A549 (cell line): ENCODE measurements at regions not wholly inside any gene's neighbourhood (a gene's known extent, or its start where the extent isn't known, plus 50 kb on each side); places are given as distances from the start of the nearest gene placed in this dataset.

Experiments
- CEBPB ChIP-seq, 2 experiments: fragments of >200 bp in 1 of 2; sonication (Bioruptor Twin) in 1 of 2; formaldehyde crosslinking in 1 of 2; IDR thresholded peaks; 2 replicates each; pipeline ENCODE4 v1.6.1; 2012 to 2016
- CTCF ChIP-seq: fragments of >200 bp; sonication (Bioruptor Twin); formaldehyde crosslinking; IDR thresholded peaks from 3 replicates; pipeline ENCODE4 v1.5.1; 2016
- EP300 ChIP-seq, 2 experiments: fragments of >200 bp; sonication (Bioruptor Twin); formaldehyde crosslinking; IDR thresholded peaks; 2 replicates in 1 of 2; 3 replicates in 1 of 2; pipeline ENCODE4 v1.6.1; 2016 to 2017
- HMGXB4 ChIP-seq: fragments of 250-450 bp; sonication (Bioruptor Pico); IDR thresholded peaks from 2 replicates; pipeline ENCODE4 v1.5.0; 2021; ENCODE audit warnings: mild to moderate bottlenecking, moderate library complexity, borderline replicate concordance
- MAFK ChIP-seq: fragments of 450-650 bp; IDR thresholded peaks from 2 replicates; pipeline ENCODE4 v1.6.1; 2014; ENCODE audit not compliant: partially characterized antibody
- POLR2A ChIP-seq: IDR thresholded peaks from 2 replicates; pipeline ENCODE4 v1.6.1; 2012; ENCODE audit warnings: mild to moderate bottlenecking, low read length
- RAD21 ChIP-seq, 2 experiments: fragments of >200 bp in 1 of 2; sonication (Bioruptor Twin) in 1 of 2; formaldehyde crosslinking in 1 of 2; IDR thresholded peaks in 1 of 2; conservative IDR thresholded peaks in 1 of 2; 2 replicates in 1 of 2; 3 replicates in 1 of 2; pipeline ENCODE4 v1.6.1; 2012 to 2018; ENCODE audit warnings: inconsistent platforms in 1 of 2
- RARB ChIP-seq: fragments of 250-450 bp; sonication (Bioruptor Pico); IDR thresholded peaks from 2 replicates; pipeline ENCODE4 v1.8.0; 2021; ENCODE audit warnings: mild to moderate bottlenecking, moderate library complexity

- TF ChIP-seq CTCF = no peak
- TF ChIP-seq RARB (CRISPR knock-in tag) = no peak
- no peak for TF ChIP-seq POLR2A
- TF ChIP-seq EP300 (IDR thresholded peaks at IDR 0.05) = no peak
- TF ChIP-seq MAFK = no peak
- no peak for TF ChIP-seq CEBPB (IDR thresholded peaks at IDR 0.05)
- TF ChIP-seq RAD21 (conservative IDR thresholded peaks at IDR 0.05 in 1 of 2, IDR thresholded peaks at IDR 0.05 in 1 of 2) = no peak
- no peak for TF ChIP-seq HMGXB4 (CRISPR knock-in tag)
These were observed 136.6 kb upstream of the EPB41L4A start for GRCh38 chr5:112555691-112556090.
